Liver (tissue), 3 donors: ENCODE measurements at regions not wholly inside any gene's neighbourhood (a gene's known extent, or its start where the extent isn't known, plus 50 kb on each side); places are given as distances from the start of the nearest gene placed in this dataset.

ENCODE experiments used
- EGR1 ChIP-seq, 2 donors: IDR thresholded peaks; 2 replicates each; pipeline ENCODE4 v1.6.1; 2016 to 2018; ENCODE audit warnings: antibody characterized with exemption in 2 of 2, low read depth in 2 of 2
- FOXA1 ChIP-seq: IDR thresholded peaks from 2 replicates; pipeline ENCODE4 v1.6.1; 2016; ENCODE audit warnings: antibody characterized with exemption
- GABPA ChIP-seq, 2 donors: IDR thresholded peaks in 1 of 2; conservative IDR thresholded peaks in 1 of 2; 2 replicates each; pipeline ENCODE4 v1.6.1; 2016; ENCODE audit warnings: antibody characterized with exemption in 2 of 2, mild to moderate bottlenecking in 1 of 2, moderate library complexity in 1 of 2
- HNF4A ChIP-seq, 2 donors: conservative IDR thresholded peaks; 2 replicates each; pipeline ENCODE4 v1.6.1; 2016; ENCODE audit warnings: antibody characterized with exemption in 2 of 2, mild to moderate bottlenecking in 2 of 2
- NR2F2 ChIP-seq: IDR thresholded peaks from 2 replicates; pipeline ENCODE4 v1.6.1; 2016; ENCODE audit warnings: antibody characterized with exemption
- RAD21 ChIP-seq, 2 donors: IDR thresholded peaks; 2 replicates each; pipeline ENCODE4 v1.6.1; 2016; ENCODE audit warnings: antibody characterized with exemption in 2 of 2, mild to moderate bottlenecking in 2 of 2
- RXRA ChIP-seq, 2 donors: IDR thresholded peaks; 2 replicates each; pipeline ENCODE4 v1.6.1; 2017 to 2018; ENCODE audit warnings: antibody characterized with exemption in 2 of 2, mild to moderate bottlenecking in 1 of 2
- TAF1 ChIP-seq: conservative IDR thresholded peaks from 2 replicates; pipeline ENCODE4 v1.6.1; 2016; ENCODE audit warnings: antibody characterized with exemption, mild to moderate bottlenecking
- YY1 ChIP-seq: IDR thresholded peaks from 2 replicates; pipeline ENCODE4 v1.6.1; 2016; ENCODE audit warnings: antibody characterized with exemption, mild to moderate bottlenecking
- TF ChIP-seq, protein P1 (sequence below): fragments of 150-350 bp; IDR thresholded peaks from 2 replicates; pipeline ENCODE4 v1.5.1; 2017; ENCODE audit warnings: improper control_type of control experiment, low read depth, low read length; ENCODE audit not compliant: missing input control
- TF ChIP-seq, protein P2 (sequence below): IDR thresholded peaks from 2 replicates; pipeline ENCODE4 v1.6.1; 2016; ENCODE audit warnings: antibody characterized with exemption, mild to moderate bottlenecking
- TF ChIP-seq, protein P3 (sequence below): IDR thresholded peaks from 2 replicates; pipeline ENCODE4 v1.6.1; 2016; ENCODE audit warnings: antibody characterized with exemption
- donor health status: healthy.
- donor health status: healthy.

DNA sequence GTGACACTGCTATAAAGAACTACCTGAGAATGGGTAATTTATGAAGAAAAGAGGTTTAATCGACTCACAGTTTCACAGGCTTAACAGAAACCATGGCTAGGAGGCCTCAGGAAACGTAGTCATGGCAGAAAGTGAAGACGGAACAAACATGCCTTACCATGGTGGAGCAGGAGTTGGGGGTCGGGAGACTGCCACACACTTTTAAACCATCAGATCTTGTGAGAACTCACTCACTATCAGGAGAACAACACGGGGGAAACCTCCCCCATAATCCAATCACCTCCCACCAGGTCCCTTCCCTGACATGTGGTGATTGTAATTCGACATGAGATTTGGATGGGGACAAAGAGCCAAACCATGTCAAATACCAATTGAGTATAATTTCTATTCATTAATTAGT is 2392.6 kb upstream of the C9orf72 start:
- TF ChIP-seq RAD21 (IDR thresholded peaks at IDR 0.05) (no peak), YY1 (no peak), GABPA (IDR thresholded peaks at IDR 0.05 in 1 of 2, conservative IDR thresholded peaks at IDR 0.05 in 1 of 2) (no peak), FOXA1 (no peak), EGR1 (IDR thresholded peaks at IDR 0.05; ENCODE audit: low read depth in 2 of 2) (no peak), TAF1 (no peak), RXRA (IDR thresholded peaks at IDR 0.05) (no peak), NR2F2 (no peak), HNF4A (conservative IDR thresholded peaks at IDR 0.05) (no peak)
- TF ChIP-seq, protein P1, sequence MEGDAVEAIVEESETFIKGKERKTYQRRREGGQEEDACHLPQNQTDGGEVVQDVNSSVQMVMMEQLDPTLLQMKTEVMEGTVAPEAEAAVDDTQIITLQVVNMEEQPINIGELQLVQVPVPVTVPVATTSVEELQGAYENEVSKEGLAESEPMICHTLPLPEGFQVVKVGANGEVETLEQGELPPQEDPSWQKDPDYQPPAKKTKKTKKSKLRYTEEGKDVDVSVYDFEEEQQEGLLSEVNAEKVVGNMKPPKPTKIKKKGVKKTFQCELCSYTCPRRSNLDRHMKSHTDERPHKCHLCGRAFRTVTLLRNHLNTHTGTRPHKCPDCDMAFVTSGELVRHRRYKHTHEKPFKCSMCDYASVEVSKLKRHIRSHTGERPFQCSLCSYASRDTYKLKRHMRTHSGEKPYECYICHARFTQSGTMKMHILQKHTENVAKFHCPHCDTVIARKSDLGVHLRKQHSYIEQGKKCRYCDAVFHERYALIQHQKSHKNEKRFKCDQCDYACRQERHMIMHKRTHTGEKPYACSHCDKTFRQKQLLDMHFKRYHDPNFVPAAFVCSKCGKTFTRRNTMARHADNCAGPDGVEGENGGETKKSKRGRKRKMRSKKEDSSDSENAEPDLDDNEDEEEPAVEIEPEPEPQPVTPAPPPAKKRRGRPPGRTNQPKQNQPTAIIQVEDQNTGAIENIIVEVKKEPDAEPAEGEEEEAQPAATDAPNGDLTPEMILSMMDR = no peak
- TF ChIP-seq, protein P2, sequence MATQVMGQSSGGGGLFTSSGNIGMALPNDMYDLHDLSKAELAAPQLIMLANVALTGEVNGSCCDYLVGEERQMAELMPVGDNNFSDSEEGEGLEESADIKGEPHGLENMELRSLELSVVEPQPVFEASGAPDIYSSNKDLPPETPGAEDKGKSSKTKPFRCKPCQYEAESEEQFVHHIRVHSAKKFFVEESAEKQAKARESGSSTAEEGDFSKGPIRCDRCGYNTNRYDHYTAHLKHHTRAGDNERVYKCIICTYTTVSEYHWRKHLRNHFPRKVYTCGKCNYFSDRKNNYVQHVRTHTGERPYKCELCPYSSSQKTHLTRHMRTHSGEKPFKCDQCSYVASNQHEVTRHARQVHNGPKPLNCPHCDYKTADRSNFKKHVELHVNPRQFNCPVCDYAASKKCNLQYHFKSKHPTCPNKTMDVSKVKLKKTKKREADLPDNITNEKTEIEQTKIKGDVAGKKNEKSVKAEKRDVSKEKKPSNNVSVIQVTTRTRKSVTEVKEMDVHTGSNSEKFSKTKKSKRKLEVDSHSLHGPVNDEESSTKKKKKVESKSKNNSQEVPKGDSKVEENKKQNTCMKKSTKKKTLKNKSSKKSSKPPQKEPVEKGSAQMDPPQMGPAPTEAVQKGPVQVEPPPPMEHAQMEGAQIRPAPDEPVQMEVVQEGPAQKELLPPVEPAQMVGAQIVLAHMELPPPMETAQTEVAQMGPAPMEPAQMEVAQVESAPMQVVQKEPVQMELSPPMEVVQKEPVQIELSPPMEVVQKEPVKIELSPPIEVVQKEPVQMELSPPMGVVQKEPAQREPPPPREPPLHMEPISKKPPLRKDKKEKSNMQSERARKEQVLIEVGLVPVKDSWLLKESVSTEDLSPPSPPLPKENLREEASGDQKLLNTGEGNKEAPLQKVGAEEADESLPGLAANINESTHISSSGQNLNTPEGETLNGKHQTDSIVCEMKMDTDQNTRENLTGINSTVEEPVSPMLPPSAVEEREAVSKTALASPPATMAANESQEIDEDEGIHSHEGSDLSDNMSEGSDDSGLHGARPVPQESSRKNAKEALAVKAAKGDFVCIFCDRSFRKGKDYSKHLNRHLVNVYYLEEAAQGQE = no peak
- TF ChIP-seq, protein P3, sequence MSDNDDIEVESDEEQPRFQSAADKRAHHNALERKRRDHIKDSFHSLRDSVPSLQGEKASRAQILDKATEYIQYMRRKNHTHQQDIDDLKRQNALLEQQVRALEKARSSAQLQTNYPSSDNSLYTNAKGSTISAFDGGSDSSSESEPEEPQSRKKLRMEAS = no peak
